ENCODE measurements at regions not wholly inside any gene's neighbourhood (a gene's known extent, or its start where the extent isn't known, plus 50 kb on each side); places are given as distances from the start of the nearest gene placed in this dataset.

- DNase-seq, result no peak
- Histone ChIP-seq H3K27ac (no peak overlapping the region), H3K9me3 (no peaks in the 10 kb centered on the region), H3K36me3 (no peaks in the 10 kb centered on the region), H3K4me1 (peaks cover 0 to 13% (median 0%) of the 10 kb centered on the region in 12 donors), H3K27me3 (no peaks in the 10 kb centered on the region), H3K4me3 (no peak overlapping the region)
- intact Hi-C loops (cut with DNase I), result loop anchor here in 1 of 10 donors (5.0 kb wide), 1 partner anchor 42 kb away; no protein-coding TSS in a partner anchor
- ATAC-seq, result no peak
- TF ChIP-seq CTCF (IDR thresholded peaks at IDR 0.05), result no peak
- TF ChIP-seq POLR2A (IDR thresholded peaks at IDR 0.05), result no peak
Measured at GRCh38 chr7:46999866-47000265, 582.0 kb downstream of the TNS3 start.

GRCh38 chr7:46996972-46997371 lies 584.9 kb downstream of the TNS3 start:
- Histone ChIP-seq H3K4me3 (no peak overlapping the region), H3K27me3 (no peaks in the 10 kb centered on the region), H3K27ac (no peak overlapping the region), H3K4me1 (peaks cover 0 to 13% (median 0%) of the 10 kb centered on the region in 12 donors), H3K9me3 (no peaks in the 10 kb centered on the region), H3K36me3 (no peaks in the 10 kb centered on the region)
- TF ChIP-seq CTCF (IDR thresholded peaks at IDR 0.05) (no peak), POLR2A (IDR thresholded peaks at IDR 0.05) (no peak)
- peak in 3 of 5 donors; percentile 24 to 52 (median 36) for DNase-seq
- peak in 3 of 4 donors; percentile 36 to 70 (median 48) for ATAC-seq
- intact Hi-C loops (cut with DNase I), result loop anchor here in 1 of 10 donors (5.0 kb wide), 1 partner anchor 45 kb away; no protein-coding TSS in a partner anchor
- 54 to 58% (median 55%) methylated on average over 3 of the region's 3 CpGs for WGBS, 4 donors

GRCh38 chr7:46993396-46993795 lies 588.5 kb downstream of the TNS3 start:
- ATAC-seq (no peak), DNase-seq (no peak)
- TF ChIP-seq POLR2A (IDR thresholded peaks at IDR 0.05) (no peak), CTCF (IDR thresholded peaks at IDR 0.05) (no peak)
- H3K4me1 ChIP-seq, result peaks cover 0 to 13% (median 0%) of the 10 kb centered on the region in 12 donors
- H3K27ac ChIP-seq, result no peak overlapping the region
- no peaks in the 10 kb centered on the region for H3K9me3 ChIP-seq
- H3K27me3 ChIP-seq, result no peaks in the 10 kb centered on the region
- no peak overlapping the region for H3K4me3 ChIP-seq
- intact Hi-C loops (cut with DNase I), result no loop called here
- 38 to 69% (median 50%) methylated on average over 3 of the region's 3 CpGs for WGBS, 4 donors
- no peaks in the 10 kb centered on the region for H3K36me3 ChIP-seq

GRCh38 chr7:46990761-46991160 lies 591.1 kb downstream of the TNS3 start:
- intact Hi-C loops (cut with DNase I), result no loop called here
- no peak for ATAC-seq

More at GRCh38 chr7:46990761-46991160, 591.1 kb downstream of the TNS3 start:
- H3K4me1 ChIP-seq, result no peaks in the 10 kb centered on the region
- TF ChIP-seq POLR2A (IDR thresholded peaks at IDR 0.05) (no peak), CTCF (IDR thresholded peaks at IDR 0.05) (no peak)
- no peaks in the 10 kb centered on the region for H3K27me3 ChIP-seq
- no peak overlapping the region for H3K27ac ChIP-seq
- H3K9me3 ChIP-seq, result no peaks in the 10 kb centered on the region
- no peaks in the 10 kb centered on the region for H3K36me3 ChIP-seq
- H3K4me3 ChIP-seq, result no peak overlapping the region
- DNase-seq, result no peak

Data from heart left ventricle (tissue), 16 donors.